Stimulated activated CD8-positive, alpha-beta memory T cell treated with anti-CD3 and anti-CD28 coated beads, Interleukin-7, amount 100 ng/mL, for 48 hours (primary cell): ENCODE measurements at regions not wholly inside any gene's neighbourhood (a gene's known extent, or its start where the extent isn't known, plus 50 kb on each side); places are given as distances from the start of the nearest gene placed in this dataset.
"Not testable (repeated sequence)": the region's sequence is repeated elsewhere in the genome, so short reads cannot be mapped to it uniquely, and the experiment has no call there.

ENCODE experiments used
- DNase-seq, 2 donors: peaks; one replicate each; pipeline ENCODE4 v3.0.0-alpha.2; 2020; ENCODE audit warnings: low read depth in 1 of 2; ENCODE audit errors: extremely low read depth in 1 of 2

DNA sequence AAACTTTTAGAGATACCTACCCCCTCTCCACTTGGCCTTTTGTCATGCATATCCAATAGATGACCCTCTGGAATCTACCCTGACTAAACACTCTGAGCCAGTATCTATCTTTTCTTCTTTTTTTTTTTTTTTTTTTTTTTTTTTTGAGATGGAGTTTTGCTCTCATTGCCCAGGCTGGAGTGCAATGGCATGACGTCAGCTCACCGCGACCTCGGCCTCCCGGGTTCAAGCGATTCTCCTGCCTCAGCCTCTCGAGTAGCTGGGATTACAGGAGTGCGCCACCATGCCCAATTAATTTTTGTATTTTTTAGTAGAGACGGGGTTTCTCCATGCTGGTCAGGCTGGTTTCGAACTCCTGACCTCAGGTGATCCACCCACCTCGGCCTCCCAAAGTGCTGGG is 50.8 kb upstream of the GRIN2B start:
- DNase-seq = not testable (repeated sequence)

DNA sequence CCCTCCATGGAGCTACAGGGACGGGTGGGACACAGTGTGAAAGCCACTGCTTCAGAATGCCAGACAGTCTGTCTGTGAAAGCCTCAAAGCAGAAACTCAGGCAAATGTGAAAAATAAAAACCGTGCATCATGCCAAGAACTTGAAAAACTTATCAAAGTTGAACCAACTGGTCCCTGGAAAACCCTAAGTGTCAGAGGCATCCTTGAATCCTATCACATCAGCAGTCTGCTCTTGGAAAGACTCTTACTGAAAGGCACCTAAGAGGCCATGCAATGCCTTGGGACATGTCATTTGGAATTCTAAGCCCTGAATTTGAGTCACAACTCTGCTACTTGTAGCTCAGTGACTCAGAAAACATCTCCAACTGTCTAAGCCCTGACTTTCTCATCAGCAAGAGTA is 62.4 kb upstream of the GRIN2B start:
- DNase-seq = no peak

DNA sequence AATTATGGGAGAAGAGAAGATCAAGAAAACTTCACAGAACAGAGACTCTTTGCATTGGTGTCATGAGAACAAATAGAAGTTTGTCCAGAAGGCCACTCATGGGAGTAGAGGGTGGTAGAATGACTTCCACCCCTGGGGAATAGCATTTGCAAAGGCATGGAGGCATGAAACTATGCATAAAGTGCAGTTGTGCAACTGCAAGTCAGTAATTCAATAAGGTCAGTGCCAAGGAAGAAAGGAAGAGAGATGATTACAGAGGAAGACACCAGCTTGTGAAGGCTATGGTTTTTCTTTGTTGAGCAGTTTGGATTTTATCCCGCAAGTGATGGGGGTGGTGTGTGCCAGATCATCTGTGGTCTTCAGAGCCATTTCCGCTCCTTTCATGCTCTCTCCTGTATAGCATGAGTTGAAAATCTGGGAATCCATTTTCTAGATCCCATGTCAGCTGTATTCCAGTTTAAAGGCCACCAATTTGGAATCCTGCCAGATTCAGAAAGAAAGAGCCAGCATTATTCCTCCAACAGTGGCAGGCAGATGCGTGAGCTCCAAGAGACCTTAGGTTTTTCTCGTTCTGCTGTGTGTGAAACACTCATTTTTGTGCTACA is 67.6 kb upstream of the GRIN2B start:
- DNase-seq = no peak

DNA sequence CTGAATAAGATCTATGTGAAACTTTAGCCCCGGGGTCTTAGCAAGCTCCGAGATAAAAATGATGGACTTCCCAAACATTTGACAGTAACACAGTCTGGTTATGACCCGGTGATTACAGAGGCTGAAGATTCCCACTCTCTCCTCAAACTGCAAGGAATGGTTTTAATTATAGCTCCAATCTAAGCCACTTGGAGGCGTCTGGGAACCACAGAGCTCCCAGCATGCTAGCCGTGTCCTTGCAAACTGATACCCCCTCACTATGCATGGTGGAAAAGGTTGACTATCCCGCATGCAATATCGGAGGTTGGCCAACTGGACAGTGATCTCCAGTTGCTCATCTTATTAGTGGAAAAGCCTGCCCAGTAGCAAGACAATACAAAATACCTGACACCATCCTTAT is 76.5 kb upstream of the GRIN2B start:
- no peak for DNase-seq

DNA sequence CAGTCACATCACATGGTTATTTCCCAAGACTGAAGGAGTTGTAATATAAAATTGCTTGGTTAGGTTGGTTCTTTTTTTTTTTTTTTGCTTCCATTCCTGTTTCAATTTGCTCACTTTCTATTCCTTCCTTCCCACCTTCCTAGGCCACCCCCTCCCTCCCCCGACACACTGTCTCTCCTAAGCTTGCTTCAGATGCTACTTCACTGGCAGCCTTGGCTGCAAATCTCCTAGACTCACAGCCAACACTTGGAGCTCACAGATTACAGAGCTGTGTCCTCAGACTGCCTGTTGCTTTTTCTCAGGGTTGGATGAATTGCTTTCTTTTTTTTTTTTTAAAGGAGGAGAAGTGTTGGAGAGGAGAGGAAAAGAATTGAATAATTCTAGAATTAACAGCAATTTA is 77.3 kb upstream of the GRIN2B start:
- no peak for DNase-seq

DNA sequence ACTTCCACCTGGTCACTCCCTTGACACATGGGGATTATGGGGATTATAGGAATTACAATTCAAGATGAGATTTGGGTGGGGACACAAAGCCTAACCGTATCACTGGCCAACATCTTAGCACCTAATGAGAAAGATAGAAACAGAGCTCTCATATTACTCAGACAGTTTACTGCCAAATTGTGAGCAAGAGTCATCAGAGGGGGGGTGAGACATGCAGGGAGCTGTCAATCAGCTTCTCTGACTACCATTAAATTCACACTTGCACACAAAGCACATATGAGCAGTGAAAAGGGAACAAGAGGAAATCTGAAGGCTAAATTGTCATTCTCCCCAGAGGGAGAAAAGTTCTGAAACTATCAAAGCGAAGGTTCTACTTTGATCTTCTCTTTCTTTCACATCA is 78.1 kb upstream of the GRIN2B start:
- no peak for DNase-seq

DNA sequence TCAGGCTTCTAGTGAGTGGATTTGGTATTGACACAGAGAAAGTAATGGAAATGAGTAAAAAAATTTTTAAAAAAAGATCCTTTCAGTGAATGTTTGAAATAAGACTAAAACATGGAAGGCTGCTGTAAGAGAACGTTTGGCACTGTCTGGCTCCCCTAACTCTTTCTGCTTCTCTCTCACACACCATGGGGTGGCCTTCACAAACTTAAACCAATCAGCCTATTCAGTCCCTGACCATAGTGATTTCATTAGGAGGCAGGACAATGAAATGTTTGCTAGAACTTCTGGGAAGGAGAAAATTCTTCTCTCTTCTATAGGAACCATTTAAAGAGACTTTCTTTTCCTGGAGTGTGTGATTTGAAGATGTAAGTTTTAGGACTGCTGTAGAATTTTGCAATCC is 84.2 kb upstream of the GRIN2B start:
- no peak for DNase-seq

DNA sequence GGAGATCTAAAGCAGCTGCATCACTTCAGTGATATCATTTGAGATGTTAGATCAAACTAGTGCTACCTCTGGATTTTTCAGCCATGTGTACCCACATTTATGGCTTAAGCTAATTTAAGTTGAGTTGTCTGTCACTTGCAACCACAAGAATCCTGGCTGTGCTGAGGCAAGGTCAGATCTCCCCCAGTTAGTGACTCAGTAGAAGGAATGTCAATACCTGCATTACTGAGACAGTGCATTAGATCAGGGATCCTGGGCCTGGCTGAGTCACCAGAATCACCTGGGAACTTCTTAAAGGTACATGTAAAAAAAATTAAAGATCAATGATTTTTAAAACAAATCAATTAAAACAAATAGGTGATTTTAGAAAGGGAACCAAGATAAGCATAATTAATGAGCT is 84.6 kb upstream of the GRIN2B start:
- DNase-seq = no peak

DNA sequence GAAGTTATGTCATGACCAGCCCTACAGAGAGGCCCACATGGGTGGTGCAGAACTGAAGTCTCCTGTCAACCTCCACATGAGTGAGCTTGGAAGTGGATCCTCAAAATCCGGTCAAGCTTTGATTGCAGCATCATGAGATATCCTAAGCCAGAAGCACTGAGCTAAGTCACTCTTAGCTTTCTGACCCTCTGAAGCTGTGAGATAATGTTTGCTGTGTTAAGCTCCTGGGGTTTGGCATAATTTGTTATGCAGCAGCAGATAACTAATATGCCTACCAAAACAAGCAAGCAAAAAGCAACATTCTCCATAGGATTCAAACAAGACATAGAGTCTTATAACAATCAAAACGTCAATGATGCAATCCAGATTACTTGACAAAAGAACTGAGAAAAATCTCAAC is 87.6 kb upstream of the GRIN2B start:
- no peak for DNase-seq

DNA sequence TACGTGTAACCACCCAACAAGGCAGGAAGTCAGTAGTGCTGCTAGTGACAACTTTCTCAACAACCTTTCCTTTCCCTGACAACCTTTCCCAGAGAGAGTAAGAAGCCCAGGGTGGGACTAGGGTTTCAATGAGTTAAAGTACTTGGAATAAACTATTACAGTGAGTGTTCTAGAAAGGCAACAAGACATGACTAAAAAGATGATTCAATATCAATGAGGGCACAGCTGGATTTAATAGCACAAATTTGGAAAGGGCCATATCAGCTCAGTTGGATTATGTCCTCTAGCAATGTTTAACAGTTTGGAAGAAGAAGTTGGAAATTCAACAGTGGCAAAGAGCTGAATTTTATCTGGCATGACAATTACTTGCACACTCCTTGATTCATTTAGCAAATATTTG is 90.4 kb upstream of the GRIN2B start:
- no peak for DNase-seq

DNA sequence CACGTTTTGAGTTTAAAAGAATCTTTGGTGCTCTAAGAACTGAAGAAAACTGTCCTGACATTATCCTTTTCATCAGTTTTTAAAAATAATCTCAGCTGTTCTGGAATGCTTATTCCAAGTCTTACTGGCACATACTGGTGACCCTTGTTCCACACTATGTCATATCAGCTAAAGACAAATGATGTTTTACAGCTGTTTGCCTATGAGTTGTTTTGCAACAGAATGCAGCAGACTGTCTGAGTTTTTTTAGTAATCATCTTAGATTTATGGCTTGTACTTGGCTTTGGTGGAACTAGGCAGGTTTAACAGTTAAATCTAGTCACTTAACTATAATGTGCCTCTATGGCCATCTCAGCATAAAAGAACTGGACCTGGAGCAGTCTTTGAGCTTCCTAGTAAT is 91.6 kb upstream of the GRIN2B start:
- DNase-seq = no peak

DNA sequence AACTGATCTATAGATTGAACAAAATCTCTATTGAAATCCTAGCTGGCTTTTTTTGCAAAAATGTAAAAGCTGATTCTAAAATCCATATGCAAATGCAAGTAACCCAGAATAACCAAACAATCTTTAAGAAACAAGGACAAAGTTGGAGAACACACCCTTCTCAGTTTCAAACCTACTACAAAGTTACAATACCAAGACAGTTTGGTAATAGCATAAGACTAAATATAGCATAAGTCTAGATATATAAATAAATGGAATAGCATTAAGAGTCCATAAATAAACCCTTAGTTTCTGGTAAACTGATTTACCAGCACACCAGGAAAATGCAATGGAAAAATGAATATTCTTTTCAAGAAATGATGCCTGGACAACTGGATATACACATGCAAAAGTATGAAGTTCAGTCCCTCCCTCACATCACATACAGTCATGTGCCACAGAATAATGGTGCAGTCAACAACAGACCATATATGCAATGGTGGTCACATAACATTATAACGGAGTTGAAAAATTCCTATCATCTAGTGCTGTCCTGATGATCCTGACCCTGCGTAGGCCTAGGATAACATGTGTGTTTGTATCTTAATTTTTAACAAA is 94.5 kb upstream of the GRIN2B start:
- DNase-seq = no peak

DNA sequence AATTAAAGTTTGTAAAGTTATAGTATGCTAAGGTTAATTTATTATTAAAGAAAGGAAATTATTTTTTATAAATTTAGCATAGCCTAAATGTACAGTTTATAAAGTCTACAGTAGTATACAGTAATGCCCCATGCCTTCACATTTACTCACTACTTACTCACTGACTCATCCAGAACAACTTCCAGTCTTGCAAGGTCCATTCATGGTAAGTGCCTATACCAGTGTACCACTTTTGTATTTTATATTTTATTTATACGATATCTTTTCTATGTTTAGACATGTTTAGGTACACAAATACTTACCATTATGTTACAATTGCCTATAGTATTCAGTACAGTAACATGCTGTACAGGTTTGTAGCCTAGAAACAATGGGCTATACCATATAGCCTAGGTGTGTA is 95.1 kb upstream of the GRIN2B start:
- no peak for DNase-seq

DNA sequence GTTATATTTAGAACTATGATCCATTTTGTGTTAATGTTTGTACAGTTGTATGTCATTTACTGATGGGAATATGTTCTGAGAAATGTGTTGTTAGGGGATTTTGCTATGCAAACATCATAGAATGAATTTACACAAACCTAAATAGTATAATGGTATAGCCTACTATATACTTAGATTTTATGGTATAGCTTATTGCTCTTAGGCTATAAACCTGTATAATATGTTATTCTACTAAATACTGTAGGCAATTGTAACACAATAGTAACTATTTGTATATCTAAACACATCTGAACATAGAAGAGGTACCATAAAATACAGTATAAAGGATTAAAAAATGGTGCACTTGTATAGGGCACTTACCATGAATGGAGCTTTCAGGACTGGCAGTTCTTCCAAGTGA is 105.4 kb upstream of the GRIN2B start:
- no peak for DNase-seq

DNA sequence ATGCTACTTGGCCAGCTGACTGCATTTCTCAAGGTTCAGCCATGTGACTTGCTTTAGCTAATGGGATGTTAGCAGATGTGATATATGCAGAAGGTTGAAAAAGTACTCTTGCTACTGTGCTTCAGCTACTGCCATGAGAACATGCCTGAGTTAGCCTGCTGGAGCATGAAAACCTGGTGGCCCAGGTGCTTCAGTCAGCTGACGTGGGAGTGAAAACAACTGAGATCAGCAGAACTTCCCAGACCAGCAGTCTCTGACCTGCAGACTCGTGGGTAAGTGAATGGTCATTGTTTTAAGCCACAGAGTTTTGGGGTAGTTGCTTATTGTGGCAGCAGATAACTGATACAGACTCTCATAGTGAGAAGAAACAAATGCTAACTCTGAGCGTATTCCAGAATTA is 118.6 kb upstream of the GRIN2B start:
- no peak for DNase-seq

DNA sequence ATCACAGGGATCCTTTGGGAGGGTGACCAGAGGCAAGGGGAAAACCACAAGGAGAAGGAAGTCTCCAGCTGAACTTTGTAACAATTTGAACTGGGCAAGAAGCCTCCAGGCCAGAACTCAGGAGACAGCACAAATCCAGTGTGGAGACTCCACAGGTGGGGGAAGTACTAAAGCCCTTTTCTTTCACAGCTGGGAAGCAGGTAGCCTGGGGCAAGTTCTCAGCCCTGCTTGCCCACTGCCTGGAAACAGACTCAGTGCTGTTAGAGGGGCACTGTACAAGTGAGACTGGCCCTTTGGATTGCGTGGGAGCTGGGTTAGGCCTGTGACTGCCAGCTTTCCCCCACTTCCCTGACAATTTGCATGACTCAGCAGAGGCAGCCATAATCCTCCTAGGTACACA is 120.2 kb upstream of the GRIN2B start:
- DNase-seq = not testable (repeated sequence)

DNA sequence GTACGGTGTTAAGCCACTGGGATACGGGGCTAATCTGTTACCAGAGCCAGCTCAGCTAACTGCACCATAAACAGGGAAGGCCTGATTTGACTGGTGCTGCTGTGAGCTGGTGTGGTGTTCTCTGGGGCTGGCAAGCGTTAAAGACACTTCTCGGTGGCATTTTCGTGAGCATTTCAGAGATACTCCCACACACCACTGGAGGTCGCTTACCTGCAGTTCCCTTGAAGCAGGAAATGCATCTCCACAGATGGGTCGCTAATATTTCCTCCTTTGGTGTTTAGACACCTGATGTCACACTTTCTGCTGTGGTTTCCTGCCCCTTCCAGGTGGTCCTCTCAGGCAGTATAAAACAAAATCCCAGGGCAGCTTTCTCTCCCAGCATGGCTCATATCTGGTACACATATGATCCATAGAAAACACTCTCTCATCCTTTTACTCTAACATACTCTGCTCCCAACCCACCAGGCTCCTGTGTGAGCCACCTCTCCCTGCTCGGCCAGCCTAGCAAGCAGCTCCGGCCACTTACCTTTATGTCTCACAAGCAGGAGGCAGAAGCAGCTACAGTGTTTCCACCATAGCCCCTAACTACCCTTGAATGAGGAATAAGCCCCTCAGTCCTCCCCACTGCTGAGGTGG is 129.9 kb upstream of the GRIN2B start:
- DNase-seq = no peak

DNA sequence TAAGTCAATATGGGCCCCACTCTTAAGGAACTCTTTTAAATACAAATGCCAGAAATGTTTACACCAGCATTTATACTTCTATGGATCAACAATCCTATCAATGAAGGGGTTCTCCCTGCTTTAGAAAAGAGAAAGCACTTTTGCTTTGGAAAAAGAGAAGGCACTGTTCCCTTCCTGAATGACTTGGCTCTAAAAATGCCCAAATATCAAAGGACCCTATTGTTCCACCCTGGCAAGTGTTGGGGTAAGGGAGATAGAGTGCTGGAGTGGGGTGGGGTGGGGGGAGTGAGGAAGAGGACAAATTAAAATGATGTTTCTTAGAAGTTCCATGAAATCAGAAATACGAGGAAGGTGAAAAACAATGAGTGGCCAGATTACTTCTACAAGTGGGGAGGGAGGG is 131.6 kb upstream of the GRIN2B start:
- no peak for DNase-seq

DNA sequence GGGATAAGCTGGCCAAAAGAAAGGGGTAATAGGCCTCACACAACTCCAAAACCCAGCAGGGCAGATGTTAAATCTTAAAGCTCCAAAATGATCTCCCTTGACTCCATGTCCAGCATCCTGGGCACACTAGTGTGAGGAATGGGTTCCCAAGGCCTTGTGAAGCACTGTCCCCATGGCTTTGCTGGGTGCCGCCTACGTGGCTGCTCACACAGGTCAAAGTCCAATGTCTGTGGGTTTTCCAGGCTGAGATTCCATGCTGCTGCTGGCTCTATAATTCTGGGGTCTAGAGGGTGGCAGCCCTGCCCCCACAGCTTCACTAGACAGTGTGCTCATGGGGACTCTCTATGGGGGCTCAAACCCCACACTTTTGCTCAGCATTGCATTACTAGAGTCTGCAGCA is 145.3 kb upstream of the GRIN2B start:
- no peak for DNase-seq

DNA sequence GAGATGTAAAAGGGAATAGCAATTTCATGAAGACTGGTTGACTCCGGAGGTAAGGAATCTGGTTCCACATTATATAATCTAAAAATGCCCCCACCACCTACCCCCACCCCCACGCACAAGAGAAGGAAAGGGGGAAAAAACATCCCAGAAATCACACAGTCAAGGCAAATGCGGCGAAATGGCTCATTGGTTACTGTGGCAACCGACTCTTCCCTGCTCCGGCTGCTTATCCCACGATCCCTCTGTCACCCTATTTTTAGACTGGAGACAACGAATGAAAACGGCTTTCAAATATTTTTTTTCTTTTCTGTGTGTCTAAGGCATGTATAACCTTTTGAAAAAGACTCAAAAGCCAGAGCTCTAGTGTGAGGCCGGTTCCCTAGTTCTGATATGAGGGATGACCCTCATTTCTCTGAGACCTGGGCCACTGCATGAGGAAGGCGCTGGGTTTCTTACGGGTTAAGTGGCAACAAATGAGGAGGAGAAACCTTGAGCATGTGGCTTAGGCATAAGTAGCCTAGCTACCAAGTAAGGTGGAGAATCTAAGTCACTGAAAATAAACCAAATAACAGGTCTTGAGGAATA is 148.3 kb upstream of the GRIN2B start:
- no peak for DNase-seq

DNA sequence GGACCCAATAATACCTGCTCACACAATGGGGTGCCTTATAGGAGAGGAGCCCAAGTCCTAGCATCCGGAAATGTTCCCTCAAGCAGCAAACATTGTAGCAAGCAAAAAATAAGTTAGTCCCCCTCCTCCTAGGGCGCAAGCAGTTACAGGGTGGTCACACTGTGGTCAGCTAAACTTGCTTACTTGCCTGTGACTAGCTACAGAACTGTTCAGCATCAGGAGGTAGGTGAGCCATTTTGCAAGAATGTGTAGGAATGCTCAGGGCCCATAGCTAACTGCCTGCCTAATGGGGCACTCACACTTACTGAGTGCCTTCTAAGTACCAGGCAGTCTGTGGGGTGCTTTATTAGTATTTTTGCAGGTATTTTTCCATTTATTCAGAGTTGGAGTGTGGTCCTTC is 154.6 kb upstream of the GRIN2B start:
- DNase-seq = no peak

DNA sequence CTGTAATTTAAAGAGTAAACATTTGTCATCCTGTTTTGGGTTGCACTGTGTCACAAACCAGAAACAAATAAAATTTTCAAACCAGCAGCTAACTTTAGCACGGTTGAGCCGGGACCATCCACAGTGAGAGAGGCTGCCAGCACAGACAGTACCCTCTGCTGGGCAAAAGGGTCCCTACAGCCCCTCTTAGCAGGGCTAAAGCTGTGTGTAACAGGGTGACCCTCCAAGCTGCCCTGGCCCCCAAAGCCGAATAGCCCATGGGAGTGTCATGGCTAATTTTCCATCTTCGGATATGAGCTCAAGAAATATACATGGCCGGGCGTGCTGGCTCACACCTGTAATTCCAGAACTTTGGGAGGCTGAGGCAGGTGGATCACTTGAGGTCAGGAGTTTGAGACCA is 157.1 kb upstream of the GRIN2B start:
- no peak for DNase-seq
